MM.1S (cell line): ENCODE measurements at regions not wholly inside any gene's neighbourhood (a gene's known extent, or its start where the extent isn't known, plus 50 kb on each side); places are given as distances from the start of the nearest gene placed in this dataset.

ENCODE experiments used
- DNase-seq: peaks from one replicate; pipeline ENCODE4 v3.0.0-alpha.2; 2015
- H2AFZ ChIP-seq: fragments of 300-600 bp; sonication (generic); 2 replicates; pipeline ENCODE4 v1.6.0; 2016; ENCODE audit warnings: antibody characterized with exemption, low read length
- H3F3A ChIP-seq: fragments of 300-600 bp; sonication (generic); 2 replicates; pipeline ENCODE4 v1.6.1; 2016; ENCODE audit warnings: mild to moderate bottlenecking, antibody characterized with exemption, low read length, moderate library complexity, mixed read lengths; ENCODE audit not compliant: insufficient read depth
- H3K27ac ChIP-seq: fragments of 300-600 bp; sonication (generic); 2 replicates; pipeline ENCODE4 v1.5.1; 2016; ENCODE audit warnings: mild to moderate bottlenecking, low read length
- H3K27me3 ChIP-seq: fragments of 300-600 bp; sonication (generic); replicated peaks from 2 replicates; pipeline ENCODE4 v1.6.0; 2016; ENCODE audit warnings: low read length; ENCODE audit not compliant: insufficient read depth
- H3K36me3 ChIP-seq: fragments of 300-600 bp; sonication (generic); replicated peaks from 2 replicates; pipeline ENCODE4 v1.6.1; 2016; ENCODE audit warnings: mild to moderate bottlenecking, low read length, mixed read lengths; ENCODE audit not compliant: insufficient read depth
- H3K4me1 ChIP-seq: fragments of 300-600 bp; sonication (generic); 2 replicates; pipeline ENCODE4 v1.6.1; 2016; ENCODE audit warnings: low read length, mixed read lengths
- H3K4me2 ChIP-seq: fragments of 300-600 bp; sonication (generic); 2 replicates; pipeline ENCODE4 v1.6.0; 2016; ENCODE audit warnings: low read depth, low read length
- H3K4me3 ChIP-seq: fragments of 300-600 bp; sonication (generic); 2 replicates; pipeline ENCODE4 v1.5.1; 2016; ENCODE audit warnings: low read length, mixed read lengths
- H3K79me2 ChIP-seq: fragments of 300-600 bp; sonication (generic); 2 replicates; pipeline ENCODE4 v1.6.1; 2016; ENCODE audit warnings: mixed run types, low read length, mixed read lengths
- H3K9ac ChIP-seq: fragments of 300-600 bp; sonication (generic); 2 replicates; pipeline ENCODE4 v1.6.1; 2016; ENCODE audit warnings: low read length, mixed read lengths
- H3K9me2 ChIP-seq: fragments of 300-600 bp; sonication (generic); replicated peaks from 2 replicates; pipeline ENCODE4 v1.6.1; 2016; ENCODE audit warnings: mild to moderate bottlenecking, low read length, mixed read lengths; ENCODE audit not compliant: insufficient read depth
- H3K9me3 ChIP-seq: fragments of 300-600 bp; sonication (generic); replicated peaks from 2 replicates; pipeline ENCODE4 v1.6.1; 2016; ENCODE audit warnings: mild to moderate bottlenecking, low read length, mixed read lengths; ENCODE audit not compliant: insufficient read depth
- H4K20me1 ChIP-seq: fragments of 300-600 bp; sonication (generic); 2 replicates; pipeline ENCODE4 v1.6.1; 2016; ENCODE audit warnings: mild to moderate bottlenecking, low read length, moderate library complexity, mixed read lengths; ENCODE audit not compliant: insufficient read depth
- CTCF ChIP-seq: fragments of 300-600 bp; sonication (generic); IDR thresholded peaks from 2 replicates; pipeline ENCODE4 v1.5.1; 2016; ENCODE audit warnings: antibody characterized with exemption, low read length, mixed read lengths
- EZH2 ChIP-seq: fragments of 300-600 bp; sonication (generic); optimal IDR thresholded peaks from 2 replicates; pipeline ENCODE3; 2017; ENCODE audit warnings: low read depth, mild to moderate bottlenecking, antibody characterized with exemption, low read length, mixed read lengths
- EZH2phosphoT487 ChIP-seq: fragments of 300-600 bp; sonication (generic); IDR thresholded peaks from 2 replicates; pipeline ENCODE4 v1.6.1; 2018; ENCODE audit warnings: antibody characterized with exemption, low read length

GRCh38 chr18:67650686-67651385 is 134.3 kb upstream of the DSEL start:
- H3K4me2 ChIP-seq = no peak overlapping the region

GRCh38 chr18:67646890-67647289 is 130.4 kb upstream of the DSEL start:
- Histone ChIP-seq H3K9me3 (no peaks in the 10 kb centered on the region), H3F3A (no peaks in the 10 kb centered on the region), H3K4me3 (no peak overlapping the region), H3K9ac (no peak overlapping the region), H3K27ac (no peak overlapping the region), H3K4me1 (no peaks in the 10 kb centered on the region), H3K9me2 (no peaks in the 10 kb centered on the region), H3K27me3 (no peaks in the 10 kb centered on the region), H3K79me2 (no peaks in the 10 kb centered on the region), H3K4me2 (no peak overlapping the region), H2AFZ (no peak overlapping the region), H3K36me3 (no peaks in the 10 kb centered on the region), H4K20me1 (no peaks in the 10 kb centered on the region)
- no peak for DNase-seq
- no peak for TF ChIP-seq EZH2
- no peak for TF ChIP-seq CTCF
- no peak for TF ChIP-seq EZH2phosphoT487

More at GRCh38 chr18:67650686-67651385, 134.3 kb upstream of the DSEL start:
- H3K9ac ChIP-seq = no peak overlapping the region
- no peak overlapping the region for H3K4me3 ChIP-seq
- no peaks in the 10 kb centered on the region for H3K27me3 ChIP-seq
- no peak overlapping the region for H3K27ac ChIP-seq
- no peaks in the 10 kb centered on the region for H3K36me3 ChIP-seq
- no peaks in the 10 kb centered on the region for H3K9me2 ChIP-seq
- H3F3A ChIP-seq = no peaks in the 10 kb centered on the region
- no peak overlapping the region for H2AFZ ChIP-seq
- H3K4me1 ChIP-seq = no peaks in the 10 kb centered on the region
- no peak for DNase-seq
- no peak for TF ChIP-seq EZH2phosphoT487
- TF ChIP-seq CTCF = no peak
- TF ChIP-seq EZH2 = no peak
- H3K79me2 ChIP-seq = no peaks in the 10 kb centered on the region
- H3K9me3 ChIP-seq = no peaks in the 10 kb centered on the region
- no peaks in the 10 kb centered on the region for H4K20me1 ChIP-seq

- no peak for TF ChIP-seq EZH2
- no peak for TF ChIP-seq EZH2phosphoT487
- no peak for TF ChIP-seq CTCF
- no peaks in the 10 kb centered on the region for H3K9me2 ChIP-seq
- no peaks in the 10 kb centered on the region for H3K9me3 ChIP-seq
- no peaks in the 10 kb centered on the region for H3K27me3 ChIP-seq
- no peaks in the 10 kb centered on the region for H3F3A ChIP-seq
- H3K4me3 ChIP-seq = no peak overlapping the region
- H3K9ac ChIP-seq = no peak overlapping the region
- no peak overlapping the region for H2AFZ ChIP-seq
- no peaks in the 10 kb centered on the region for H3K4me1 ChIP-seq
- DNase-seq = no peak
- no peak overlapping the region for H3K4me2 ChIP-seq
- no peaks in the 10 kb centered on the region for H3K36me3 ChIP-seq
- no peak overlapping the region for H3K27ac ChIP-seq
- H3K79me2 ChIP-seq = no peaks in the 10 kb centered on the region
- no peaks in the 10 kb centered on the region for H4K20me1 ChIP-seq
These were observed 127.7 kb upstream of the DSEL start for GRCh38 chr18:67644226-67644625.
